HEK293 (cell line): ENCODE measurements at regions not wholly inside any gene's neighbourhood (a gene's known extent, or its start where the extent isn't known, plus 50 kb on each side); places are given as distances from the start of the nearest gene placed in this dataset.

ENCODE experiments used
- CTCF ChIA-PET: fragments of 350-600 bp; formaldehyde crosslinking; extraction: SDS; loops from one replicate; lab custom pipeline; 2021; ENCODE audit warnings: antibody characterized with exemption; lab: Yijun Ruan, JAX
- POLR2A ChIA-PET: fragments of 300-600 bp; formaldehyde crosslinking; extraction: SDS; loops from one replicate; lab custom pipeline; 2020; ENCODE audit warnings: antibody characterized with exemption, inconsistent platforms; lab: Yijun Ruan, JAX
- H3K27ac ChIP-seq: fragments of 200-500 bp; sonication (Bioruptor generic); 2 replicates; pipeline ENCODE4 v1.5.1; 2014; ENCODE audit warnings: low read depth, low read length, control low read depth, inconsistent platforms; ENCODE audit errors: extremely low read depth
- H3K36me3 ChIP-seq, 2 experiments: fragments of 200-500 bp in 1 of 2; sonication (Bioruptor generic) in 1 of 2; 1 replicate in 1 of 2; 2 replicates in 1 of 2; pipeline ENCODE4 v1.5.1; 2014 to 2017; ENCODE audit warnings: inconsistent platforms in 2 of 2, low read length in 2 of 2; ENCODE audit not compliant: control insufficient read depth in 2 of 2, insufficient read depth in 1 of 2
- H3K4me1 ChIP-seq: fragments of 200-500 bp; sonication (Bioruptor generic); 2 replicates; pipeline ENCODE4 v1.5.1; 2014; ENCODE audit warnings: mild to moderate bottlenecking, low read length, inconsistent platforms; ENCODE audit not compliant: control insufficient read depth, insufficient read depth
- H3K4me3 ChIP-seq: 2 replicates; pipeline ENCODE4 v1.5.1; 2011; ENCODE audit warnings: low read depth, mild to moderate bottlenecking, control low read depth, low read length, moderate library complexity
- H3K9me3 ChIP-seq: fragments of 200-500 bp; sonication (Bioruptor generic); 2 replicates; pipeline ENCODE4 v1.5.1; 2014; ENCODE audit warnings: low read depth, low read length, inconsistent platforms; ENCODE audit not compliant: control insufficient read depth, insufficient read depth
- ATF2 ChIP-seq: fragments of 450-650 bp; formaldehyde crosslinking; IDR thresholded peaks from 2 replicates; pipeline ENCODE4 v1.5.1; 2016; ENCODE audit warnings: missing biosample characterization, missing genetic modification characterization, low read depth
- GLIS1 ChIP-seq: fragments of 450-650 bp; formaldehyde crosslinking; IDR thresholded peaks from 2 replicates; pipeline ENCODE4 v1.5.1; 2016; ENCODE audit warnings: missing biosample characterization, missing genetic modification characterization
- KLF7 ChIP-seq: fragments of 450-650 bp; formaldehyde crosslinking; IDR thresholded peaks from 2 replicates; pipeline ENCODE4 v1.5.1; 2016; ENCODE audit warnings: missing biosample characterization, missing genetic modification characterization, borderline replicate concordance
- REST ChIP-seq: fragments of 450-650 bp; formaldehyde crosslinking; IDR thresholded peaks from 2 replicates; pipeline ENCODE4 v1.5.1; 2016; ENCODE audit warnings: missing biosample characterization, missing genetic modification characterization
- SCRT2 ChIP-seq: fragments of 450-650 bp; formaldehyde crosslinking; IDR thresholded peaks from 2 replicates; pipeline ENCODE4 v1.5.1; 2016; ENCODE audit warnings: missing biosample characterization, missing genetic modification characterization
- SP7 ChIP-seq: fragments of 450-650 bp; formaldehyde crosslinking; IDR thresholded peaks from 2 replicates; pipeline ENCODE4 v1.5.1; 2016; ENCODE audit warnings: missing biosample characterization, missing genetic modification characterization
- YY2 ChIP-seq: fragments of 450-650 bp; formaldehyde crosslinking; IDR thresholded peaks from 2 replicates; pipeline ENCODE4 v1.5.1; 2016; ENCODE audit warnings: missing biosample characterization, missing genetic modification characterization
- ZFP37 ChIP-seq: fragments of 450-650 bp; formaldehyde crosslinking; IDR thresholded peaks from 2 replicates; pipeline ENCODE4 v1.5.1; 2016; ENCODE audit warnings: missing biosample characterization, missing genetic modification characterization
- ZNF121 ChIP-seq: fragments of 450-650 bp; formaldehyde crosslinking; IDR thresholded peaks from 2 replicates; pipeline ENCODE4 v1.5.1; 2016; ENCODE audit warnings: missing biosample characterization, missing genetic modification characterization
- ZNF133 ChIP-seq: fragments of 450-650 bp; formaldehyde crosslinking; IDR thresholded peaks from 2 replicates; pipeline ENCODE4 v1.5.1; 2016; ENCODE audit warnings: missing biosample characterization, missing genetic modification characterization
- ZNF138 ChIP-seq: fragments of 450-650 bp; formaldehyde crosslinking; IDR thresholded peaks from 2 replicates; pipeline ENCODE4 v1.5.1; 2016; ENCODE audit warnings: missing biosample characterization, missing genetic modification characterization, borderline replicate concordance
- ZNF366 ChIP-seq: fragments of 450-650 bp; formaldehyde crosslinking; conservative IDR thresholded peaks from 2 replicates; pipeline ENCODE4 v1.5.1; 2016; ENCODE audit warnings: missing biosample characterization, missing genetic modification characterization
- ZNF521 ChIP-seq: fragments of 450-650 bp; formaldehyde crosslinking; IDR thresholded peaks from 2 replicates; pipeline ENCODE4 v1.5.1; 2017; ENCODE audit warnings: missing biosample characterization, mild to moderate bottlenecking, missing genetic modification characterization
- ZNF529 ChIP-seq: fragments of 450-650 bp; formaldehyde crosslinking; IDR thresholded peaks from 2 replicates; pipeline ENCODE4 v1.5.1; 2017; ENCODE audit warnings: missing genetic modification characterization, missing biosample characterization; ENCODE audit not compliant: insufficient replicate concordance
- ZNF621 ChIP-seq: fragments of 450-650 bp; formaldehyde crosslinking; IDR thresholded peaks from 2 replicates; pipeline ENCODE4 v1.5.1; 2017; ENCODE audit warnings: missing biosample characterization, missing genetic modification characterization
- ZNF701 ChIP-seq: fragments of 450-650 bp; formaldehyde crosslinking; IDR thresholded peaks from 2 replicates; pipeline ENCODE4 v1.5.1; 2016; ENCODE audit warnings: missing biosample characterization, missing genetic modification characterization
- ZNF76 ChIP-seq: fragments of 450-650 bp; formaldehyde crosslinking; IDR thresholded peaks from 2 replicates; pipeline ENCODE4; 2016; ENCODE audit warnings: low read depth, missing biosample characterization, missing genetic modification characterization, borderline replicate concordance
- ZNF777 ChIP-seq: fragments of 450-650 bp; formaldehyde crosslinking; IDR thresholded peaks from 2 replicates; pipeline ENCODE4 v1.5.1; 2017; ENCODE audit warnings: missing biosample characterization, missing genetic modification characterization, borderline replicate concordance
- ZNF792 ChIP-seq: fragments of 450-650 bp; formaldehyde crosslinking; IDR thresholded peaks from 2 replicates; pipeline ENCODE4 v1.5.1; 2016; ENCODE audit warnings: missing biosample characterization, missing genetic modification characterization
- TF ChIP-seq, protein P1 (sequence below): fragments of 450-650 bp; formaldehyde crosslinking; IDR thresholded peaks from 2 replicates; pipeline ENCODE4 v1.5.1; 2017; ENCODE audit warnings: missing biosample characterization, missing genetic modification characterization
- TF ChIP-seq, protein P2 (sequence below): fragments of 450-650 bp; formaldehyde crosslinking; IDR thresholded peaks from 2 replicates; pipeline ENCODE4 v1.5.1; 2016; ENCODE audit warnings: missing biosample characterization, missing genetic modification characterization

- TF ChIP-seq REST (tag by site-specific recombination) (no peak), KLF7 (tag by site-specific recombination) (no peak), ZNF121 (tag by site-specific recombination) (no peak), ZNF792 (tag by site-specific recombination) (no peak), SCRT2 (no peak), ZNF777 (tag by site-specific recombination) (no peak), ZNF529 (no peak), YY2 (tag by site-specific recombination) (no peak), ZNF76 (no peak)
- TF ChIP-seq, all 188 proteins: peak for 0
Observed at GRCh38 chr10:130560573-130560972, 424.4 kb downstream of the GLRX3 start (continued).

- Histone ChIP-seq H3K36me3 (no peaks in the 10 kb centered on the region), H3K4me3 (no peak overlapping the region), H3K4me1 (no peaks in the 10 kb centered on the region), H3K9me3 (no peaks in the 10 kb centered on the region), H3K27ac (no peak overlapping the region)
- ChIA-PET POLR2A (no interaction called here), CTCF (no interaction called here)
- no peak for TF ChIP-seq ATF2 (tag by site-specific recombination)
- no peak for TF ChIP-seq ZNF133 (tag by site-specific recombination)
- no peak for TF ChIP-seq ZNF366 (tag by site-specific recombination)
- TF ChIP-seq, protein P1, sequence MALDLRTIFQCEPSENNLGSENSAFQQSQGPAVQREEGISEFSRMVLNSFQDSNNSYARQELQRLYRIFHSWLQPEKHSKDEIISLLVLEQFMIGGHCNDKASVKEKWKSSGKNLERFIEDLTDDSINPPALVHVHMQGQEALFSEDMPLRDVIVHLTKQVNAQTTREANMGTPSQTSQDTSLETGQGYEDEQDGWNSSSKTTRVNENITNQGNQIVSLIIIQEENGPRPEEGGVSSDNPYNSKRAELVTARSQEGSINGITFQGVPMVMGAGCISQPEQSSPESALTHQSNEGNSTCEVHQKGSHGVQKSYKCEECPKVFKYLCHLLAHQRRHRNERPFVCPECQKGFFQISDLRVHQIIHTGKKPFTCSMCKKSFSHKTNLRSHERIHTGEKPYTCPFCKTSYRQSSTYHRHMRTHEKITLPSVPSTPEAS (tag by site-specific recombination), result no peak
- no peak for TF ChIP-seq GLIS1 (tag by site-specific recombination)
- TF ChIP-seq SP7 (tag by site-specific recombination), result no peak
- no peak for TF ChIP-seq ZNF138
- TF ChIP-seq ZNF701, result no peak
- TF ChIP-seq, protein P2, sequence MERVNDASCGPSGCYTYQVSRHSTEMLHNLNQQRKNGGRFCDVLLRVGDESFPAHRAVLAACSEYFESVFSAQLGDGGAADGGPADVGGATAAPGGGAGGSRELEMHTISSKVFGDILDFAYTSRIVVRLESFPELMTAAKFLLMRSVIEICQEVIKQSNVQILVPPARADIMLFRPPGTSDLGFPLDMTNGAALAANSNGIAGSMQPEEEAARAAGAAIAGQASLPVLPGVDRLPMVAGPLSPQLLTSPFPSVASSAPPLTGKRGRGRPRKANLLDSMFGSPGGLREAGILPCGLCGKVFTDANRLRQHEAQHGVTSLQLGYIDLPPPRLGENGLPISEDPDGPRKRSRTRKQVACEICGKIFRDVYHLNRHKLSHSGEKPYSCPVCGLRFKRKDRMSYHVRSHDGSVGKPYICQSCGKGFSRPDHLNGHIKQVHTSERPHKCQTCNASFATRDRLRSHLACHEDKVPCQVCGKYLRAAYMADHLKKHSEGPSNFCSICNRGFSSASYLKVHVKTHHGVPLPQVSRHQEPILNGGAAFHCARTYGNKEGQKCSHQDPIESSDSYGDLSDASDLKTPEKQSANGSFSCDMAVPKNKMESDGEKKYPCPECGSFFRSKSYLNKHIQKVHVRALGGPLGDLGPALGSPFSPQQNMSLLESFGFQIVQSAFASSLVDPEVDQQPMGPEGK (tag by site-specific recombination), result no peak
- TF ChIP-seq ZFP37, result no peak
- TF ChIP-seq ZNF621 (tag by site-specific recombination), result no peak
- TF ChIP-seq ZNF521 (tag by site-specific recombination), result no peak
Observed at GRCh38 chr10:130561681-130562080, 425.5 kb downstream of the GLRX3 start.
